MCF 10A (cell line): ENCODE measurements at regions not wholly inside any gene's neighbourhood (a gene's known extent, or its start where the extent isn't known, plus 50 kb on each side); places are given as distances from the start of the nearest gene placed in this dataset.

Source experiments
- BruUV-seq: library from RNA; stranded (reverse); fragments of 400-500 nt; replicated peaks from 2 replicates; lab custom pipeline; 2021; lab: Mats Ljungman, UMichigan
- CTCF ChIA-PET: fragments of 300-600 bp; sonication (Branson Sonifier 250); formaldehyde crosslinking; extraction: SDS; loops from one replicate; lab custom pipeline; 2021; ENCODE audit warnings: antibody characterized with exemption, inconsistent platforms; lab: Yijun Ruan, JAX
- POLR2A ChIA-PET: fragments of 300-600, 350-650 bp; sonication (Branson Sonifier 250); formaldehyde crosslinking; extraction: SDS; loops from one replicate; lab custom pipeline; 2020; ENCODE audit warnings: antibody characterized with exemption, inconsistent platforms; lab: Yijun Ruan, JAX
- DNase-seq: peaks from one replicate; pipeline ENCODE4 v3.0.0-alpha.2; 2018; ENCODE audit not compliant: unreplicated experiment
- H3K27ac Mint-ChIP-seq: one replicate; pipeline ENCODE4 v1.8.0; 2022; ENCODE audit warnings: mild to moderate bottlenecking, low read depth, mixed read lengths; ENCODE audit not compliant: unreplicated experiment
- H3K27me3 Mint-ChIP-seq: one replicate; pipeline ENCODE4 v1.8.0; 2022; ENCODE audit warnings: mixed read lengths; ENCODE audit not compliant: insufficient read depth, unreplicated experiment
- H3K36me3 Mint-ChIP-seq: one replicate; pipeline ENCODE4 v1.8.0; 2022; ENCODE audit warnings: mild to moderate bottlenecking, moderate library complexity, mixed read lengths; ENCODE audit not compliant: insufficient read depth, unreplicated experiment
- H3K4me1 Mint-ChIP-seq: one replicate; pipeline ENCODE4 v1.8.0; 2022; ENCODE audit warnings: mixed read lengths; ENCODE audit not compliant: insufficient read depth, unreplicated experiment
- H3K4me3 Mint-ChIP-seq: one replicate; pipeline ENCODE4 v1.8.0; 2022; ENCODE audit warnings: mild to moderate bottlenecking, moderate library complexity, mixed read lengths; ENCODE audit not compliant: unreplicated experiment
- H3K9me3 Mint-ChIP-seq: one replicate; pipeline ENCODE4 v1.8.0; 2022; ENCODE audit warnings: mixed read lengths; ENCODE audit not compliant: unreplicated experiment
- CTCF ChIP-seq: fragments of 200-600 bp; IDR thresholded peaks from one replicate; pipeline ENCODE4 v1.8.0; 2022; ENCODE audit warnings: antibody characterized with exemption, mild to moderate bottlenecking; ENCODE audit not compliant: unreplicated experiment
- intact Hi-C: fragments of 100-400 bp; cut with micrococcal nuclease; formaldehyde crosslinking; loops from 2 replicates; pipeline ENCODE4 v1.14.1; 2022

GRCh38 chr2:217724471-217724870 lies 278.3 kb downstream of the TNS1 start:
- no TSS peak for BruUV-seq
- Mint-ChIP-seq H3K27me3 (peaks cover 13% of the 10 kb centered on the region), H3K4me1 (no peaks in the 10 kb centered on the region), H3K27ac (no peak overlapping the region), H3K36me3 (no peaks in the 10 kb centered on the region), H3K4me3 (no peak overlapping the region), H3K9me3 (no peaks in the 10 kb centered on the region)
- TF ChIP-seq CTCF, result no peak
- ChIA-PET CTCF (interaction anchor here (0.6 to 1.6 kb wide), 4 partner anchors 12 to 1042 kb away, joined by 3 to 9 read pairs (median 4); no protein-coding TSS in a partner anchor), POLR2A (no interaction called here)
- no peak for DNase-seq
- intact Hi-C loops, result no loop called here

- no peak for TF ChIP-seq CTCF
- no peak for DNase-seq
- POLR2A ChIA-PET, result interaction anchor here (0.5 kb wide), 1 partner anchor 358 kb away, joined by 3 read pairs; no protein-coding TSS in a partner anchor
- Mint-ChIP-seq H3K27me3 (peaks cover 18% of the 10 kb centered on the region), H3K4me1 (no peaks in the 10 kb centered on the region), H3K9me3 (no peaks in the 10 kb centered on the region), H3K27ac (no peak overlapping the region), H3K36me3 (no peaks in the 10 kb centered on the region), H3K4me3 (no peak overlapping the region)
- BruUV-seq, result no TSS peak
- intact Hi-C loops, result no loop called here
- CTCF ChIA-PET, result interaction anchor here (0.6 to 1.6 kb wide), 9 partner anchors 11 to 1041 kb away, joined by 3 to 9 read pairs (median 4); no protein-coding TSS in a partner anchor
These were observed 278.8 kb downstream of the TNS1 start for GRCh38 chr2:217723981-217724380.

- DNase-seq, result no peak
- BruUV-seq, result no TSS peak
- Mint-ChIP-seq H3K27me3 (peaks cover 28% of the 10 kb centered on the region), H3K9me3 (no peaks in the 10 kb centered on the region), H3K4me1 (no peaks in the 10 kb centered on the region), H3K27ac (no peak overlapping the region), H3K4me3 (no peak overlapping the region), H3K36me3 (no peaks in the 10 kb centered on the region)
- ChIA-PET CTCF (interaction anchor here (0.6 to 1.5 kb wide), 9 partner anchors 10 to 1199 kb away, joined by 3 to 5 read pairs (median 3); no protein-coding TSS in a partner anchor), POLR2A (no interaction called here)
- intact Hi-C loops, result no loop called here
- TF ChIP-seq CTCF, result no peak
These were observed 279.8 kb downstream of the TNS1 start for GRCh38 chr2:217722883-217723472.

- CTCF ChIA-PET, result interaction anchor here (0.6 to 2.0 kb wide), 5 partner anchors 66 to 808 kb away, joined by 3 to 13 read pairs (median 4); no protein-coding TSS in a partner anchor
These were observed 285.1 kb downstream of the TNS1 start for GRCh38 chr2:217717646-217718045.

More at GRCh38 chr2:217717646-217718045, 285.1 kb downstream of the TNS1 start:
- H3K27me3 Mint-ChIP-seq, result peaks cover 34% of the 10 kb centered on the region
- no peak overlapping the region for H3K4me3 Mint-ChIP-seq
- TF ChIP-seq CTCF, result no peak
- no peak for DNase-seq
- intact Hi-C loops, result no loop called here
- no peak overlapping the region for H3K27ac Mint-ChIP-seq
- POLR2A ChIA-PET, result no interaction called here
- no peaks in the 10 kb centered on the region for H3K9me3 Mint-ChIP-seq
- BruUV-seq, result no TSS peak
- H3K4me1 Mint-ChIP-seq, result no peaks in the 10 kb centered on the region
- no peaks in the 10 kb centered on the region for H3K36me3 Mint-ChIP-seq
